Brain microvascular endothelial cell (primary cell): ENCODE measurements at regions not wholly inside any gene's neighbourhood (a gene's known extent, or its start where the extent isn't known, plus 50 kb on each side); places are given as distances from the start of the nearest gene placed in this dataset.

Experiments used
- DNase-seq: peaks from one replicate; pipeline ENCODE4 v3.0.0-alpha.2; 2020
- H3K27ac ChIP-seq: fragments of 250-450 bp; sonication (Bioruptor Pico); 2 replicates; pipeline ENCODE4 v1.5.1; 2020; ENCODE audit warnings: mild to moderate bottlenecking, moderate library complexity
- H3K27me3 ChIP-seq: fragments of 250-450 bp; sonication (Bioruptor Pico); replicated peaks from 2 replicates; pipeline ENCODE4 v1.5.1; 2020; ENCODE audit warnings: mild to moderate bottlenecking
- H3K36me3 ChIP-seq: fragments of 250-450 bp; sonication (Bioruptor Pico); replicated peaks from 2 replicates; pipeline ENCODE4 v1.5.1; 2020; ENCODE audit warnings: mild to moderate bottlenecking
- H3K4me3 ChIP-seq: 2 replicates; pipeline ENCODE4 v1.5.1; 2011; ENCODE audit warnings: low read depth, mild to moderate bottlenecking, control low read depth, low read length, moderate library complexity
- CTCF ChIP-seq: IDR thresholded peaks from 2 replicates; pipeline ENCODE4 v1.5.1; 2011; ENCODE audit warnings: low read depth, mild to moderate bottlenecking, moderate library complexity, low read length, control low read depth, inconsistent platforms; ENCODE audit errors: missing control alignments
- in situ Hi-C: cut with HindIII; loops from 2 replicates; pipeline ENCODE4 v1.10.0; 2017; ENCODE audit warnings: low sequenced_read_pairs, low pct_ligation_motif_present

GRCh38 chr3:31053299-31053698 lies 158.8 kb upstream of the GADL1 start:
- in situ Hi-C loops = no loop called here

GRCh38 chr3:31054032-31054431 lies 159.6 kb upstream of the GADL1 start:
- Histone ChIP-seq H3K27ac (no peak overlapping the region), H3K27me3 (no peaks in the 10 kb centered on the region), H3K36me3 (no peaks in the 10 kb centered on the region), H3K4me3 (no peak overlapping the region)
- in situ Hi-C loops = no loop called here
- no peak for TF ChIP-seq CTCF
- DNase-seq = no peak

More at GRCh38 chr3:31053299-31053698, 158.8 kb upstream of the GADL1 start:
- no peak for DNase-seq
- Histone ChIP-seq H3K4me3 (no peak overlapping the region), H3K27ac (no peak overlapping the region), H3K36me3 (no peaks in the 10 kb centered on the region), H3K27me3 (no peaks in the 10 kb centered on the region)
- no peak for TF ChIP-seq CTCF

- no peak overlapping the region for H3K4me3 ChIP-seq
- DNase-seq = no peak
- in situ Hi-C loops = no loop called here
- no peaks in the 10 kb centered on the region for H3K27me3 ChIP-seq
- no peaks in the 10 kb centered on the region for H3K36me3 ChIP-seq
- no peak overlapping the region for H3K27ac ChIP-seq
- no peak for TF ChIP-seq CTCF
These were observed 161.3 kb upstream of the GADL1 start for GRCh38 chr3:31055757-31056156.

GRCh38 chr3:31057891-31058290 lies 163.4 kb upstream of the GADL1 start:
- Histone ChIP-seq H3K4me3 (no peak overlapping the region), H3K27me3 (no peaks in the 10 kb centered on the region), H3K27ac (no peak overlapping the region), H3K36me3 (no peaks in the 10 kb centered on the region)
- in situ Hi-C loops = no loop called here
- no peak for DNase-seq
- TF ChIP-seq CTCF = no peak

- no peaks in the 10 kb centered on the region for H3K36me3 ChIP-seq
- no peak for TF ChIP-seq CTCF
- H3K4me3 ChIP-seq = no peak overlapping the region
- no peak for DNase-seq
- in situ Hi-C loops = no loop called here
- H3K27me3 ChIP-seq = no peaks in the 10 kb centered on the region
- H3K27ac ChIP-seq = no peak overlapping the region
These were observed 169.6 kb upstream of the GADL1 start for GRCh38 chr3:31064021-31064420.

- in situ Hi-C loops = no loop called here
- H3K36me3 ChIP-seq = no peaks in the 10 kb centered on the region
- H3K27me3 ChIP-seq = no peaks in the 10 kb centered on the region
- DNase-seq = no peak
- no peak for TF ChIP-seq CTCF
- no peak overlapping the region for H3K27ac ChIP-seq
- no peak overlapping the region for H3K4me3 ChIP-seq
These were observed 171.3 kb upstream of the GADL1 start for GRCh38 chr3:31065765-31066164.
